Brain pericyte (primary cell): ENCODE measurements at regions not wholly inside any gene's neighbourhood (a gene's known extent, or its start where the extent isn't known, plus 50 kb on each side); places are given as distances from the start of the nearest gene placed in this dataset.
"Not testable (repeated sequence)": the region's sequence is repeated elsewhere in the genome, so short reads cannot be mapped to it uniquely, and the experiment has no call there.

Experiments used
- DNase-seq: peaks from one replicate; pipeline ENCODE4 v3.0.0-alpha.2; 2012; ENCODE audit warnings: low read depth, low spot score

GRCh38 chr13:89310943-89311672, 1639.9 kb downstream of the SLITRK5 start:
- DNase-seq: no peak

- DNase-seq: no peak
These were observed 1644.1 kb downstream of the SLITRK5 start for GRCh38 chr13:89315287-89315686.

GRCh38 chr13:89322466-89322865, 1651.3 kb downstream of the SLITRK5 start:
- no peak for DNase-seq

- DNase-seq: no peak
These were observed 1653.4 kb downstream of the SLITRK5 start for GRCh38 chr13:89324582-89324981.

GRCh38 chr13:89343165-89343564, 1672.0 kb downstream of the SLITRK5 start:
- no peak for DNase-seq

- DNase-seq: no peak
These were observed 1681.2 kb downstream of the SLITRK5 start for GRCh38 chr13:89352384-89352783.

- no peak for DNase-seq
These were observed 1690.7 kb downstream of the SLITRK5 start for GRCh38 chr13:89361909-89362308.

GRCh38 chr13:89363144-89363543, 1692.0 kb downstream of the SLITRK5 start:
- no peak for DNase-seq

- no peak for DNase-seq
These were observed 1701.0 kb downstream of the SLITRK5 start for GRCh38 chr13:89372193-89372592.

- DNase-seq: peak; percentile 21
These were observed 1704.7 kb downstream of the SLITRK5 start for GRCh38 chr13:89375839-89376238.

- DNase-seq: no peak
These were observed 1708.9 kb downstream of the SLITRK5 start for GRCh38 chr13:89380101-89380500.

- DNase-seq: no peak
These were observed 1711.8 kb downstream of the SLITRK5 start for GRCh38 chr13:89382981-89383380.

GRCh38 chr13:89383891-89384290, 1712.7 kb downstream of the SLITRK5 start:
- no peak for DNase-seq

GRCh38 chr13:89393758-89394304, 1722.7 kb downstream of the SLITRK5 start:
- DNase-seq: no peak

GRCh38 chr13:89401264-89401675, 1730.1 kb downstream of the SLITRK5 start:
- DNase-seq: peak; percentile 10

GRCh38 chr13:89402211-89402610, 1731.0 kb downstream of the SLITRK5 start:
- DNase-seq: no peak

- DNase-seq: not testable (repeated sequence)
These were observed 1734.9 kb downstream of the SLITRK5 start for GRCh38 chr13:89406096-89406495.

GRCh38 chr13:89407357-89407756, 1736.2 kb downstream of the SLITRK5 start:
- no peak for DNase-seq

- DNase-seq: no peak
These were observed 1761.8 kb downstream of the SLITRK5 start for GRCh38 chr13:89432997-89433396.

GRCh38 chr13:89434624-89435023, 1763.5 kb downstream of the SLITRK5 start:
- not testable (repeated sequence) for DNase-seq

GRCh38 chr13:89454681-89455080, 1783.5 kb downstream of the SLITRK5 start:
- no peak for DNase-seq

GRCh38 chr13:89455225-89455624, 1784.1 kb downstream of the SLITRK5 start:
- DNase-seq: no peak

- DNase-seq: no peak
These were observed 1784.6 kb downstream of the SLITRK5 start for GRCh38 chr13:89455741-89456140.
